ENCODE measurements at regions not wholly inside any gene's neighbourhood (a gene's known extent, or its start where the extent isn't known, plus 50 kb on each side); places are given as distances from the start of the nearest gene placed in this dataset.

- TF ChIP-seq POLR2A (IDR thresholded peaks at IDR 0.05; ENCODE audit: low read depth, low read length) (no peak), CTCF (conservative IDR thresholded peaks at IDR 0.05; ENCODE audit: low read depth, low read length) (no peak), RAD21 (IDR thresholded peaks at IDR 0.05; ENCODE audit: low read length) (no peak), RCOR1 (IDR thresholded peaks at IDR 0.05; ENCODE audit: insufficient replicate concordance, low read length) (no peak), RFX5 (IDR thresholded peaks at IDR 0.05; ENCODE audit: low read depth, low read length) (no peak), SMC3 (IDR thresholded peaks at IDR 0.05; ENCODE audit: low read depth, low read length) (no peak), MAFK (IDR thresholded peaks at IDR 0.05; ENCODE audit: low read depth, low read length) (no peak), BHLHE40 (IDR thresholded peaks at IDR 0.05; ENCODE audit: low read depth, low read length) (no peak), CEBPB (IDR thresholded peaks at IDR 0.05; ENCODE audit: low read depth, low read length) (no peak), NFE2L2 (IDR thresholded peaks at IDR 0.05; ENCODE audit: low read depth, low read length) (no peak), USF2 (IDR thresholded peaks at IDR 0.05; ENCODE audit: low read depth, low read length) (no peak), CHD1 (IDR thresholded peaks at IDR 0.05; ENCODE audit: low read depth, low read length) (no peak)
- TF ChIP-seq, protein P1, sequence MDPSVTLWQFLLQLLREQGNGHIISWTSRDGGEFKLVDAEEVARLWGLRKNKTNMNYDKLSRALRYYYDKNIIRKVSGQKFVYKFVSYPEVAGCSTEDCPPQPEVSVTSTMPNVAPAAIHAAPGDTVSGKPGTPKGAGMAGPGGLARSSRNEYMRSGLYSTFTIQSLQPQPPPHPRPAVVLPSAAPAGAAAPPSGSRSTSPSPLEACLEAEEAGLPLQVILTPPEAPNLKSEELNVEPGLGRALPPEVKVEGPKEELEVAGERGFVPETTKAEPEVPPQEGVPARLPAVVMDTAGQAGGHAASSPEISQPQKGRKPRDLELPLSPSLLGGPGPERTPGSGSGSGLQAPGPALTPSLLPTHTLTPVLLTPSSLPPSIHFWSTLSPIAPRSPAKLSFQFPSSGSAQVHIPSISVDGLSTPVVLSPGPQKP (IDR thresholded peaks at IDR 0.05; ENCODE audit: borderline replicate concordance, low read depth, low read length), result no peak
These were observed 366.3 kb downstream of the IL20RB start for GRCh38 chr3:137324114-137324513.
